Right atrium auricular region (tissue), 2 donors: ENCODE measurements at regions not wholly inside any gene's neighbourhood (a gene's known extent, or its start where the extent isn't known, plus 50 kb on each side); places are given as distances from the start of the nearest gene placed in this dataset.

Experiments
- DNase-seq: peaks from one replicate; pipeline ENCODE4 v3.0.0-alpha.2; 2019; ENCODE audit warnings: low spot score
- H3K27ac ChIP-seq, 2 donors: fragments of 200-600 bp; sonication (generic); 1 replicate in 1 of 2; 2 replicates in 1 of 2; pipeline ENCODE4 v1.5.1; 2016 to 2019
- H3K27me3 ChIP-seq, 2 donors: fragments of 200-600 bp; sonication (generic); one replicate each; pipeline versions ENCODE4 v1.5.1 to v1.6.0; 2017 to 2019
- H3K36me3 ChIP-seq: fragments of 200-600 bp; sonication (generic); one replicate; pipeline ENCODE4 v1.5.1; 2016
- H3K4me1 ChIP-seq, 2 donors: fragments of 200-600 bp; sonication (generic); one replicate each; pipeline versions ENCODE4 v1.5.1 to v1.6.0; 2017 to 2019
- H3K4me3 ChIP-seq, 2 donors: fragments of 200-600 bp; sonication (generic); 1 replicate in 1 of 2; 2 replicates in 1 of 2; pipeline ENCODE4 v1.5.1; 2017 to 2019; ENCODE audit warnings: mild to moderate bottlenecking in 1 of 2, moderate library complexity in 1 of 2
- H3K9me3 ChIP-seq, 2 donors: fragments of 200-600 bp; sonication (generic); one replicate each; pipeline ENCODE4 v1.5.1; 2019
- CTCF ChIP-seq, 2 donors: fragments of 200-600 bp; sonication (generic); IDR thresholded peaks; one replicate each; pipeline ENCODE4 v1.5.1; 2019; ENCODE audit warnings: antibody characterized with exemption in 2 of 2

- Histone ChIP-seq H3K4me1 (peaks cover 0 to 16% of the 10 kb centered on the region in 2 donors), H3K9me3 (no peaks in the 10 kb centered on the region), H3K27ac (no peak overlapping the region), H3K27me3 (no peaks in the 10 kb centered on the region), H3K36me3 (no peaks in the 10 kb centered on the region), H3K4me3 (no peak overlapping the region)
- DNase-seq: no peak
- no peak for TF ChIP-seq CTCF (IDR thresholded peaks at IDR 0.05)
These were observed 346.0 kb downstream of the BUD13 start for GRCh38 chr11:116426761-116427160.

- no peak for DNase-seq
- Histone ChIP-seq H3K27ac (no peak overlapping the region), H3K9me3 (no peaks in the 10 kb centered on the region), H3K4me1 (peaks cover 0 to 16% of the 10 kb centered on the region in 2 donors), H3K36me3 (no peaks in the 10 kb centered on the region), H3K4me3 (no peak overlapping the region), H3K27me3 (no peaks in the 10 kb centered on the region)
- no peak for TF ChIP-seq CTCF (IDR thresholded peaks at IDR 0.05)
These were observed 348.0 kb downstream of the BUD13 start for GRCh38 chr11:116424615-116425261.

- Histone ChIP-seq H3K9me3 (no peaks in the 10 kb centered on the region), H3K27ac (no peak overlapping the region), H3K27me3 (no peaks in the 10 kb centered on the region), H3K36me3 (no peaks in the 10 kb centered on the region), H3K4me3 (no peak overlapping the region), H3K4me1 (peaks cover 0 to 8% of the 10 kb centered on the region in 2 donors)
- TF ChIP-seq CTCF (IDR thresholded peaks at IDR 0.05): no peak
- DNase-seq: no peak
These were observed 349.7 kb downstream of the BUD13 start for GRCh38 chr11:116422956-116423600.

- Histone ChIP-seq H3K9me3 (no peaks in the 10 kb centered on the region), H3K4me1 (peaks cover 0 to 2% of the 10 kb centered on the region in 2 donors), H3K27ac (no peak overlapping the region), H3K4me3 (no peak overlapping the region), H3K27me3 (no peaks in the 10 kb centered on the region), H3K36me3 (no peaks in the 10 kb centered on the region)
- DNase-seq: no peak
- TF ChIP-seq CTCF (IDR thresholded peaks at IDR 0.05): no peak
These were observed 350.2 kb downstream of the BUD13 start for GRCh38 chr11:116422556-116422955.

- no peak overlapping the region for H3K27ac ChIP-seq
- H3K4me1 ChIP-seq: no peaks in the 10 kb centered on the region
- H3K9me3 ChIP-seq: no peaks in the 10 kb centered on the region
- no peaks in the 10 kb centered on the region for H3K36me3 ChIP-seq
- no peaks in the 10 kb centered on the region for H3K27me3 ChIP-seq
- TF ChIP-seq CTCF (IDR thresholded peaks at IDR 0.05): no peak
- H3K4me3 ChIP-seq: no peak overlapping the region
- no peak for DNase-seq
These were observed 351.1 kb downstream of the BUD13 start for GRCh38 chr11:116421529-116422185.
